HUES48 (cell line): ENCODE measurements at regions not wholly inside any gene's neighbourhood (a gene's known extent, or its start where the extent isn't known, plus 50 kb on each side); places are given as distances from the start of the nearest gene placed in this dataset.
"Not testable (repeated sequence)": the region's sequence is repeated elsewhere in the genome, so short reads cannot be mapped to it uniquely, and the experiment has no call there.

ENCODE experiments used
- H3K27ac ChIP-seq: one replicate; pipeline ENCODE4 v1.7.0; 2013; ENCODE audit warnings: low read depth, low read length, inconsistent platforms
- H3K27me3 ChIP-seq: 2 replicates; pipeline ENCODE4 v1.6.1; 2013; ENCODE audit warnings: mild to moderate bottlenecking, low read length; ENCODE audit not compliant: control insufficient read depth, insufficient read depth
- H3K36me3 ChIP-seq: 2 replicates; pipeline ENCODE4 v1.6.1; 2013; ENCODE audit warnings: low read length; ENCODE audit not compliant: control insufficient read depth, insufficient read depth
- H3K4me1 ChIP-seq: 2 replicates; pipeline ENCODE4 v1.6.1; 2013; ENCODE audit warnings: mild to moderate bottlenecking, low read length; ENCODE audit not compliant: control insufficient read depth, insufficient read depth
- H3K4me3 ChIP-seq: 2 replicates; pipeline ENCODE4 v1.5.1; 2013; ENCODE audit warnings: mild to moderate bottlenecking, low read depth, low read length
- H3K9ac ChIP-seq: 2 replicates; pipeline ENCODE4 v1.6.1; 2013; ENCODE audit warnings: mild to moderate bottlenecking, low read depth, low read length, moderate library complexity
- H3K9me3 ChIP-seq: 2 replicates; pipeline ENCODE4 v1.6.1; 2013; ENCODE audit warnings: low read length; ENCODE audit not compliant: control insufficient read depth, insufficient read depth

DNA sequence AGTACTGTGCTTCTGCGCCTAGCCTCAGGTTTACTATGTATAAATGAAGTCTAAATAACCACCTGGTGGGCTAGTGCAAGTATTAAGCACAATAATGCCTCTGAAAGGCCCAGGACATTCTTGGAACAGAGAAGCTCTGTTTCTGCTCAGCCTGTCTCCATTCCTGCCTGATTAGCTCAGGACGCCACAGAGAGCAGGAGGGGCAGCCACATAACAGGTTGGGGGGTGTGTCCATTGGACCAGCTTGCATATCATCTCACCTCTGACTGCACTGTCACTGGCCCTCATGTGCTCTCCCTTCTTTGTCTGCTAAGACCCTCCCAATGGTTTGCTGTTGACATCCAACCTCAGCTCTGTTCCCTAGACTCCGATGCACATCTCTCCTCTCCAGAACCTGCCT, 52.8 kb upstream of the IKZF1 start:
- Histone ChIP-seq H3K9ac (no peak overlapping the region), H3K9me3 (peaks cover 7% of the 10 kb centered on the region), H3K27ac (no peak overlapping the region), H3K4me1 (no peaks in the 10 kb centered on the region), H3K27me3 (no peaks in the 10 kb centered on the region), H3K36me3 (no peaks in the 10 kb centered on the region), H3K4me3 (no peak overlapping the region)

GRCh38 chr7:50246551-50246950, 58.0 kb upstream of the IKZF1 start:
- Histone ChIP-seq H3K27me3 (no peaks in the 10 kb centered on the region), H3K9ac (no peak overlapping the region), H3K36me3 (no peaks in the 10 kb centered on the region), H3K4me1 (no peaks in the 10 kb centered on the region), H3K9me3 (peaks cover 19% of the 10 kb centered on the region), H3K27ac (no peak overlapping the region), H3K4me3 (no peak overlapping the region)

GRCh38 chr7:50242111-50242510, 62.4 kb upstream of the IKZF1 start:
- not testable (repeated sequence) for H3K27me3 ChIP-seq, H3K4me1 ChIP-seq, H3K9ac ChIP-seq, H3K36me3 ChIP-seq, H3K27ac ChIP-seq, H3K4me3 ChIP-seq
- peaks cover 18% of the 10 kb centered on the region for H3K9me3 ChIP-seq

DNA sequence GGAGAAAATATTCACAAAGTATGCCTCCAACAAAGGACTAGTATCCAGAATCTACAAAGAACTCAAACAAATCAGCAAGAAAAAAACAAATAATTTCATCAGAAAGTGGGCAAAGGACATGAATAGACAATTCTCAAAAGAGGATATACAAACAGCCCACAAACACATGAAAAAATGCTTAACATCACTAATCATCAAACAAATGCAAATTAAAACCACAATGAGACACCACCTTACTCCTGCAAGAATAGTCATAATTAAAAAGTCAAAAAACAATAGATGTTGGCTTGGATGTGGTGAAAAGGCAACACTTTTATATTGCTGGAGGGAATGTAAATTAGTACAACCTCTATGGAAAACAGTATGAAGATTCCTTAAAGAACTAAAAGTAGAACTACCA, 63.8 kb upstream of the IKZF1 start:
- not testable (repeated sequence) for H3K36me3 ChIP-seq, H3K9me3 ChIP-seq, H3K27me3 ChIP-seq, H3K9ac ChIP-seq, H3K27ac ChIP-seq, H3K4me1 ChIP-seq, H3K4me3 ChIP-seq

DNA sequence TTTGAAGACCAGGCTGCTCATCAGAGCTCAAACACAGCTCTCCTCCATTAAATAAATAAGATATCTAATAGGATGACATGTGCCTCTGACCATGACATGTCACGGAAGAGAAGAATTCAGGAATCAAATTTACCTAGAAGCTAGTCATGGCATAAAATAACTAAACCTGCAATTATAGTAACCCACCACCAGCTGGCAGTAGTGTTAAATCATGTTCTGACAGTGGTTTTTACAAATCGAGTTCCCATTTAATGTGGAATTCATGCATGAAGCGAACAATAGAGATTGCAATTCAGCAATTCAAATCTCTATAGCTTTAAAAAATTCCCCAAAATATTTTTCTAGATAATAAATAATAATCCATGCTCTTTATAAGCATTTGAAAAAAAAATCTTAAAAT, 74.6 kb upstream of the IKZF1 start:
- Histone ChIP-seq H3K27ac (no peak overlapping the region), H3K9me3 (peaks cover 22% of the 10 kb centered on the region), H3K27me3 (no peaks in the 10 kb centered on the region), H3K4me3 (no peak overlapping the region), H3K4me1 (no peaks in the 10 kb centered on the region), H3K9ac (no peak overlapping the region), H3K36me3 (no peaks in the 10 kb centered on the region)

DNA sequence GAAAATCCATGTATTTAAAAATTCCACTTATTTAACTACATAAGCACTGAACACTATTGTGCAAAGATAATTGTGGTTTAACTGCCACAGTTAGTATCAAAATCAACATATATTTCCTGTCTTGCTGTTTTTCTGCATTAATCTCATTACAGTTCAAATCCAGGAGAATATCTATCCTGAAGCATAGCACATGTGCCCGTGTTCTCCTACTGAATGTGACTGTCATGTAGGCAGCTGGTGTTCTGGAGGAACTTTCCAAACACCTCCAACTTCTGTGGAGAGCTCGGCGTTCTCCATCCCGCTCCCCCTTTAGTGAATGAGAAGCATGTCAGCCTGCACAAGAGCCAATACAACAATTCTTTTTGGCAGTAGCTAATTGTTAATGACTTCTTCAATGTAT, 76.4 kb upstream of the IKZF1 start:
- Histone ChIP-seq H3K36me3 (no peaks in the 10 kb centered on the region), H3K9me3 (peaks cover 22% of the 10 kb centered on the region), H3K4me1 (no peaks in the 10 kb centered on the region), H3K4me3 (no peak overlapping the region), H3K27me3 (no peaks in the 10 kb centered on the region), H3K9ac (no peak overlapping the region), H3K27ac (no peak overlapping the region)

GRCh38 chr7:50227726-50228125, 76.8 kb upstream of the IKZF1 start:
- no peak overlapping the region for H3K27ac ChIP-seq
- peaks cover 22% of the 10 kb centered on the region for H3K9me3 ChIP-seq
- H3K4me3 ChIP-seq = no peak overlapping the region
- no peak overlapping the region for H3K9ac ChIP-seq
- H3K27me3 ChIP-seq = no peaks in the 10 kb centered on the region
- no peaks in the 10 kb centered on the region for H3K4me1 ChIP-seq
- H3K36me3 ChIP-seq = no peaks in the 10 kb centered on the region

- Histone ChIP-seq H3K36me3 (no peaks in the 10 kb centered on the region), H3K9ac (no peak overlapping the region), H3K4me1 (no peaks in the 10 kb centered on the region), H3K9me3 (peaks cover 22% of the 10 kb centered on the region), H3K27ac (no peak overlapping the region), H3K27me3 (no peaks in the 10 kb centered on the region), H3K4me3 (no peak overlapping the region)
These were observed 77.8 kb upstream of the IKZF1 start for GRCh38 chr7:50226669-50227068.

DNA sequence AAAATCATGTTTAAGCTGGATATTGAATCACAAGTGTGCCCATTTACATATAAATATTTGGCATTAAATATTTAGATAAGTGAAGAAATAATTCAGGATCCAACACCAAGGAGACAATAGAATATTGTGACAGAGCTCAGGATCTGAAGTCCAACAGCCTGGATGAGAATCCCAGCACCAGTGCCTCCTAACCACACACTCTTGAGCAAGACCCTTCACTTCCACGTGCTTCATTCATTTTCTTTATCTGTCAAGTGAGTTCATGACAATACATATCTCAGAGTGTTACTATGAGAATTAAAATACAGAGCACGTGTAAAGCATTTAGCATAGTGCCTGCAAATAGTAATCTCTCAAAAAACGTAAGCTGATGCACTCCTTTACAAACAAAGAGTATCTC, 78.4 kb upstream of the IKZF1 start:
- no peak overlapping the region for H3K4me3 ChIP-seq
- no peaks in the 10 kb centered on the region for H3K4me1 ChIP-seq
- no peaks in the 10 kb centered on the region for H3K36me3 ChIP-seq
- no peaks in the 10 kb centered on the region for H3K27me3 ChIP-seq
- no peak overlapping the region for H3K27ac ChIP-seq
- peaks cover 22% of the 10 kb centered on the region for H3K9me3 ChIP-seq
- no peak overlapping the region for H3K9ac ChIP-seq

DNA sequence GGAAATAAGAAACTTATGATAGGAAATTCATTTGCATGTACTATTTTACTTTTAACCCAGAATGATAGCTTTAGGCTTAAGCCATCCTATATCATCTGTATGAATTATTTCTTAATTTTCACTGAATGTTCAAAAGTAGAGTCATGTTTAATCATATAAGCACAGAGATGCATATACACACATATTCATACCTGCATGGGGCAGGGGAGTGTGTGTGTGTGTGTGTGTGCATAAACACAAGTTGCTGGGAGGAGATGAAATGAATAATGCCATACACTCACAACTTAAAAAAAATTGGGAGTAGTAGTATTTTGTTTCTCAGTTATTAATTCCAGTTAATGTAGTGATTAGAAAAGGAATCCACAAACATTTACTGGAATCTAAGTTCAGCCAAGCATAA, 83.1 kb upstream of the IKZF1 start:
- Histone ChIP-seq H3K27ac (no peak overlapping the region), H3K36me3 (no peaks in the 10 kb centered on the region), H3K9me3 (no peaks in the 10 kb centered on the region), H3K27me3 (no peaks in the 10 kb centered on the region), H3K4me1 (no peaks in the 10 kb centered on the region), H3K4me3 (no peak overlapping the region), H3K9ac (no peak overlapping the region)

DNA sequence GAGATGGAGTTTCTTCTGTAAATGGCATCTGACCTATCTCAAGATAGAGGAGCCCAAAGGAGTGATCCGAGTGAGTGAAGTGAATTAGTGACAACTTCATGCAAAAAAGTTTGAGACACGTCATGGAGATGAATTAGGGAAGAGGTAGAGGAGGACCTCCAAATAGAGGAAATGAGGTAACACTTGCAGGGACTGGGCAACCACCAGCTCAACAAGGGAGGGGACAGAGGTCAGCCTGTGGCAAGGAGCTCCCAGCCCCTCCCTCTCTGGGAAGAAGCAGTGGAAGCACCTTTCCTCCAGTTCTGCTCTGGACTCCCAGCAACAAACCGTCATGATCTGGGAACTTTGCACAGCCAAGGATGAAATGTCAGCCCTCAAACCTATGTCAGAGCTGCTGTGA, 83.5 kb upstream of the IKZF1 start:
- Histone ChIP-seq H3K36me3 (no peaks in the 10 kb centered on the region), H3K4me3 (no peak overlapping the region), H3K27ac (no peak overlapping the region), H3K9me3 (no peaks in the 10 kb centered on the region), H3K27me3 (no peaks in the 10 kb centered on the region), H3K9ac (no peak overlapping the region), H3K4me1 (no peaks in the 10 kb centered on the region)

DNA sequence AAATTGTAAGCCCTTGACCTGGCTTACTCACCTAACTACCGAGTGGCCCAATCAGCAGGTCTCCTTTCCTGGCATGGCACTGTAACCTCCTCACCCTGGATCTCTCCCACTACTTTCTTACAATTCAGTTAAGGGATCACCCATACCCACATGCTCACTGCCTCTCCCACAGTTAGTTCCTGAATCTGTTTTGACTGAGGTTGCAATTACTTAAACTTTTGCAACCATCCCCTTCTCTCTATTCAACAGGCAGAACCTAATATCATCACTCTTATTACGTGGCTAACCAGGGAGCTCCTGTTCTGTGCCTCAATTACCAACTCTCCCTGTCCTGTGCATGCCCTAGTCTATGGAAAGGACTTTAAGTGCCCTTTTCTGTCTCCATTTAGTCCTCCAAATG, 84.2 kb upstream of the IKZF1 start:
- Histone ChIP-seq H3K9me3 (no peaks in the 10 kb centered on the region), H3K9ac (no peak overlapping the region), H3K4me1 (no peaks in the 10 kb centered on the region), H3K4me3 (no peak overlapping the region), H3K36me3 (no peaks in the 10 kb centered on the region), H3K27me3 (no peaks in the 10 kb centered on the region), H3K27ac (no peak overlapping the region)
